DMS53 treated with DMSO at 0.1 percent for 48 hours (cell line): ENCODE measurements at regions not wholly inside any gene's neighbourhood (a gene's known extent, or its start where the extent isn't known, plus 50 kb on each side); places are given as distances from the start of the nearest gene placed in this dataset.

Experiments used
- DNase-seq: peaks from one replicate; lab custom pipeline; 2025; ENCODE audit not compliant: unreplicated experiment; lab: John Stamatoyannopoulos, UW

GRCh38 chr11:11757909-11758308 is 83.9 kb upstream of the USP47 start:
- no peak for DNase-seq

- no peak for DNase-seq
Observed at GRCh38 chr11:11756718-11757117, 85.1 kb upstream of the USP47 start.

- no peak for DNase-seq
Observed at GRCh38 chr11:11755871-11756270, 85.9 kb upstream of the USP47 start.

GRCh38 chr11:11752679-11753078 is 89.1 kb upstream of the USP47 start:
- DNase-seq = no peak

- DNase-seq = no peak
Observed at GRCh38 chr11:11750017-11750878, 91.5 kb upstream of the USP47 start.

- no peak for DNase-seq
Observed at GRCh38 chr11:11748706-11749365, 92.9 kb upstream of the USP47 start.

GRCh38 chr11:11747570-11747969 is 94.2 kb upstream of the USP47 start:
- DNase-seq = no peak

GRCh38 chr11:11746449-11746848 is 95.3 kb upstream of the USP47 start:
- no peak for DNase-seq

- DNase-seq = no peak
Observed at GRCh38 chr11:11743216-11743615, 98.6 kb upstream of the USP47 start.

GRCh38 chr11:11742486-11742885 is 99.3 kb upstream of the USP47 start:
- DNase-seq = no peak

GRCh38 chr11:11740836-11741235 is 100.9 kb upstream of the USP47 start:
- no peak for DNase-seq

GRCh38 chr11:11740073-11740702 is 101.6 kb upstream of the USP47 start:
- no peak for DNase-seq

GRCh38 chr11:11738370-11738769 is 103.4 kb upstream of the USP47 start:
- DNase-seq = no peak

GRCh38 chr11:11735586-11735985 is 106.2 kb upstream of the USP47 start:
- DNase-seq = no peak

GRCh38 chr11:11733246-11733747 is 108.5 kb upstream of the USP47 start:
- DNase-seq = no peak

GRCh38 chr11:11732116-11732515 is 109.7 kb upstream of the USP47 start:
- DNase-seq = no peak

- DNase-seq = no peak
Observed at GRCh38 chr11:11731311-11732083, 109.7 kb upstream of the GALNT18 start.

GRCh38 chr11:11728386-11728785 is 106.6 kb upstream of the GALNT18 start:
- DNase-seq = no peak

- DNase-seq = no peak
Observed at GRCh38 chr11:11725438-11725837, 103.6 kb upstream of the GALNT18 start.

- no peak for DNase-seq
Observed at GRCh38 chr11:11724994-11725393, 103.2 kb upstream of the GALNT18 start.

GRCh38 chr11:11722861-11723260 is 101.1 kb upstream of the GALNT18 start:
- DNase-seq = no peak
